ENCODE measurements at regions not wholly inside any gene's neighbourhood (a gene's known extent, or its start where the extent isn't known, plus 50 kb on each side); places are given as distances from the start of the nearest gene placed in this dataset.

GRCh38 chr14:52179141-52179790 is 88.2 kb upstream of the PTGDR start:
- Histone ChIP-seq H3K4me1 (ENCODE audit: control insufficient read depth in 1 of 2, insufficient read depth in 2 of 2, low read length in 2 of 2) (no peaks in the 10 kb centered on the region), H3K27me3 (ENCODE audit: insufficient read depth, low read length) (no peaks in the 10 kb centered on the region), H3K36me3 (ENCODE audit: control insufficient read depth in 1 of 2, insufficient read depth in 2 of 2, low read length in 2 of 2) (no peaks in the 10 kb centered on the region), H3K27ac (ENCODE audit: low read depth, low read length) (no peak overlapping the region), H2AFZ (ENCODE audit: low read depth, low read length, poor library complexity, severe bottlenecking) (no peak overlapping the region), H3K9me3 (ENCODE audit: control insufficient read depth in 1 of 2, insufficient read depth in 1 of 2, low read depth in 1 of 2, low read length in 2 of 2) (no peaks in the 10 kb centered on the region), H4K20me1 (ENCODE audit: insufficient read depth) (no peaks in the 10 kb centered on the region), H3K4me3 (replicated peaks in 1 of 2; ENCODE audit: low read depth in 1 of 2, low read length in 2 of 2) (no peak overlapping the region), H3K9ac (ENCODE audit: low read length) (no peak overlapping the region), H3K4me2 (ENCODE audit: low read length) (no peak overlapping the region), H3K79me2 (ENCODE audit: insufficient read depth, low read length) (no peaks in the 10 kb centered on the region), H3K9me2 (ENCODE audit: insufficient read depth) (no peaks in the 10 kb centered on the region)
- POLR2A ChIA-PET, result no interaction called here
- no peak for DNase-seq (ENCODE audit: low read depth, low spot score)
- no peak for TF ChIP-seq ZFX (IDR thresholded peaks at IDR 0.05)
- no peak for TF ChIP-seq MAX (IDR thresholded peaks at IDR 0.05)
- TF ChIP-seq JUND (IDR thresholded peaks at IDR 0.05), result no peak
- no peak for TF ChIP-seq SP1 (IDR thresholded peaks at IDR 0.05; ENCODE audit: low read depth)
- no peak for TF ChIP-seq YY1 (IDR thresholded peaks at IDR 0.05; ENCODE audit: extremely low read depth, insufficient replicate concordance, low read depth, low read length)
- TF ChIP-seq POLR2AphosphoS5 (IDR thresholded peaks at IDR 0.05; ENCODE audit: low read depth, low read length), result no peak
- no peak for TF ChIP-seq ATF3 (IDR thresholded peaks at IDR 0.05)
- TF ChIP-seq EZH2 (IDR thresholded peaks at IDR 0.05), result no peak
- TF ChIP-seq ZNF274 (IDR thresholded peaks at IDR 0.05; ENCODE audit: low read depth, low read length), result no peak
- TF ChIP-seq SRF (IDR thresholded peaks at IDR 0.05; ENCODE audit: low read depth), result no peak
- TF ChIP-seq REST (IDR thresholded peaks at IDR 0.05; ENCODE audit: low read depth), result no peak
- TF ChIP-seq CEBPB (IDR thresholded peaks at IDR 0.05; ENCODE audit: low read depth), result no peak
- no peak for TF ChIP-seq EGR1 (IDR thresholded peaks at IDR 0.05; ENCODE audit: low read depth)
- no peak for TF ChIP-seq ZBTB33 (IDR thresholded peaks at IDR 0.05; ENCODE audit: extremely low read depth, insufficient replicate concordance, low read length)
- no peak for TF ChIP-seq TCF7L2 (IDR thresholded peaks at IDR 0.05; ENCODE audit: borderline replicate concordance, extremely low read depth, insufficient read depth, insufficient read length)
- TF ChIP-seq CTCF (IDR thresholded peaks at IDR 0.05 in 2 of 3, conservative IDR thresholded peaks at IDR 0.05 in 1 of 3; ENCODE audit: borderline replicate concordance in 1 of 3, insufficient read depth in 1 of 3, low read depth in 2 of 3, low read length in 2 of 3), result no peak
- TF ChIP-seq FOSL1 (IDR thresholded peaks at IDR 0.05; ENCODE audit: low read depth), result no peak
- RAD21 ChIA-PET (ENCODE audit: low non-redundant PET in 1 of 2, low total read pairs in 2 of 2, uncharacterized antibody in 2 of 2, unreplicated experiment in 2 of 2), result no interaction called here
- CTCF ChIA-PET, result no interaction called here
- BruUV-seq (replicated peaks), result no TSS peak
- no peak for ATAC-seq
- intact Hi-C loops (cut with micrococcal nuclease), result no loop called here

Measured in HCT116 (cell line).